Neural progenitor cell (in vitro differentiated cells): ENCODE measurements at regions not wholly inside any gene's neighbourhood (a gene's known extent, or its start where the extent isn't known, plus 50 kb on each side); places are given as distances from the start of the nearest gene placed in this dataset.
A peak's percentile ranks its signal among the peaks of the same experiment; 100 is the strongest.

Source experiments
- DNase-seq: peaks from one replicate; pipeline ENCODE4 v3.0.0-alpha.2; 2016; ENCODE audit warnings: low spot score
- H2AFZ ChIP-seq: fragments of 200-600 bp; sonication (generic); replicated peaks from 2 replicates; pipeline ENCODE4 v1.6.1; 2016; ENCODE audit warnings: antibody characterized with exemption
- H3F3A ChIP-seq: fragments of 200-600 bp; sonication (generic); 2 replicates; pipeline ENCODE4 v1.6.1; 2016; ENCODE audit warnings: antibody characterized with exemption, low read depth
- H3K27ac ChIP-seq: fragments of 200-600 bp; sonication (generic); 2 replicates; pipeline ENCODE4 v1.5.1; 2016; ENCODE audit warnings: mild to moderate bottlenecking
- H3K27me3 ChIP-seq: fragments of 200-600 bp; sonication (generic); 2 replicates; pipeline ENCODE4 v1.6.1; 2016; ENCODE audit warnings: mild to moderate bottlenecking, moderate library complexity
- H3K36me3 ChIP-seq: fragments of 200-600 bp; sonication (generic); 2 replicates; pipeline ENCODE4 v1.5.1; 2016
- H3K4me1 ChIP-seq: fragments of 200-600 bp; sonication (generic); 2 replicates; pipeline ENCODE4 v1.6.1; 2016; ENCODE audit warnings: mixed run types
- H3K4me2 ChIP-seq: fragments of 200-600 bp; sonication (generic); 2 replicates; pipeline ENCODE4 v1.6.1; 2016
- H3K4me3 ChIP-seq: fragments of 200-600 bp; sonication (generic); 2 replicates; pipeline ENCODE4 v1.5.1; 2016
- H3K79me2 ChIP-seq: fragments of 200-600 bp; sonication (generic); 2 replicates; pipeline ENCODE4 v1.6.1; 2016; ENCODE audit warnings: low read depth
- H3K9ac ChIP-seq: fragments of 200-600 bp; sonication (generic); 2 replicates; pipeline ENCODE4 v1.6.1; 2016
- H3K9me3 ChIP-seq: fragments of 200-600 bp; sonication (generic); 2 replicates; pipeline ENCODE4 v1.5.1; 2016; ENCODE audit warnings: low read depth
- H4K20me1 ChIP-seq: fragments of 200-600 bp; sonication (generic); 2 replicates; pipeline ENCODE4 v1.6.1; 2016; ENCODE audit warnings: low read depth
- H3K27ac Mint-ChIP-seq: 3 replicates; pipeline ENCODE4 v1.8.0; 2021; ENCODE audit warnings: mixed read lengths
- H3K27me3 Mint-ChIP-seq: 2 replicates; pipeline ENCODE4 v1.8.0; 2022; ENCODE audit warnings: low read depth, mild to moderate bottlenecking, inconsistent platforms, moderate library complexity, mixed read lengths; ENCODE audit not compliant: insufficient read depth
- H3K36me3 Mint-ChIP-seq: 3 replicates; pipeline ENCODE4 v1.8.0; 2021; ENCODE audit warnings: mixed read lengths
- H3K4me1 Mint-ChIP-seq: 3 replicates; pipeline ENCODE4 v1.8.0; 2021; ENCODE audit warnings: mixed read lengths
- H3K4me3 Mint-ChIP-seq: 3 replicates; pipeline ENCODE4 v1.8.0; 2021; ENCODE audit warnings: mild to moderate bottlenecking, moderate library complexity, mixed read lengths
- H3K9me3 Mint-ChIP-seq: 3 replicates; pipeline ENCODE4 v1.8.0; 2020; ENCODE audit warnings: mixed read lengths
- CTCF ChIP-seq: fragments of 200-600 bp; sonication (generic); IDR thresholded peaks from 2 replicates; pipeline ENCODE4 v1.5.1; 2017; ENCODE audit warnings: antibody characterized with exemption, mild to moderate bottlenecking
- EZH2 ChIP-seq: fragments of 200-600 bp; sonication (generic); IDR thresholded peaks from 2 replicates; pipeline ENCODE4 v1.6.1; 2017; ENCODE audit warnings: antibody characterized with exemption, mild to moderate bottlenecking, moderate library complexity
- EZH2phosphoT487 ChIP-seq: fragments of 200-600 bp; sonication (generic); IDR thresholded peaks from 2 replicates; pipeline ENCODE4 v1.6.1; 2017; ENCODE audit warnings: antibody characterized with exemption

DNA sequence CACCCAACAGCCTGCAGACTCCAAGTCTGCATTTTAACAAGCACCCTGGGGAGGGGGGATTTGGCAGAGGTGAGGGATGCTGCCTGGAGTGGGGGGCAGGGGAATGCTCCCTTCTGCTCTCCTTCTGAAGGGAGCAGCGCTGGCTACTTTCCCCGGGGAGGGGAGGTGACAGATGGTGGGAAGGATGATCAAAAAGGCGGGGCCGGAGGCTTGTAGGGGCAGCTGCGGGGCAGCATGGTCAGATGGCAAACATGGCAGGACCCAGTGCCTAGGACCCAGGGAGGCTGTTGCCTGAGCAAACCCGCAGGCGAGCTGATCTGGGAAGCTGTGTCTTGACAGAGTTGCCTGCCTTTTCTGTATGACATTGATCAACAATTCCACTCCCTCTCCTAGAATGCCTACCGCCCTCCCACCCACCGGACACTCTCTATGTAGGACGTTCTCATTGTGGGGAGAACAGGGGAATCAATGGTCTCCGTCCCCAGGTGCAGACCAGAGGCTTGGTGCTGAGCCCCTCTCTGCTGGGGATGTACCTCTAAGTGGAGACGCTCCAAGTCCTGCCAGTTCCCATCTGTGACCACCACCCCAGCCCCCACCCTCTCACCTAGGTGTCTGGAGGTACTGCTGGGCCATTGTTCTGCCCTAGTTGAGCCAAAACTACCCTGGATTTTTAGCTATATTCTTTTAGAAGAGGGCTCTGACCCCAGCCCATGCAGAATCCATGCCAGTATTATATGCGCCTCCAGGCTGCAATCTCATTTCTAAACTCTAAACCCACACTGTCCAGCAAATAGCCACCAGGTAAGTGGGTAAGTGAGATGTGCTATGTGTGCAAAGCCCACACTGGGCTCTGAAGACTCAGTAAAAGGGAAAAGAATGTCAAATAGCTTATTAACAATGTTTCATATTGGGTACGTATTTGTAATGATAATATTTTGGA, 89.7 kb upstream of the SEC11C start:
- Histone ChIP-seq H3K4me3 (no peak overlapping the region), H3K4me2 (peak overlapping the region; percentile 24), H2AFZ (no peak overlapping the region), H4K20me1 (no peaks in the 10 kb centered on the region), H3K4me1 (peaks cover 5% of the 10 kb centered on the region), H3K79me2 (no peaks in the 10 kb centered on the region), H3F3A (no peaks in the 10 kb centered on the region), H3K9ac (no peak overlapping the region), H3K27me3 (no peaks in the 10 kb centered on the region), H3K27ac (no peak overlapping the region), H3K36me3 (no peaks in the 10 kb centered on the region), H3K9me3 (no peaks in the 10 kb centered on the region)
- DNase-seq, result peak; percentile 11
- Mint-ChIP-seq H3K4me1 (peaks cover 25% of the 10 kb centered on the region), H3K27me3 (peaks cover 7% of the 10 kb centered on the region), H3K4me3 (no peak overlapping the region), H3K9me3 (no peaks in the 10 kb centered on the region), H3K27ac (no peak overlapping the region), H3K36me3 (no peaks in the 10 kb centered on the region)
- TF ChIP-seq EZH2 (no peak), EZH2phosphoT487 (no peak), CTCF (no peak)

GRCh38 chr18:59050661-59051057, 89.0 kb upstream of the SEC11C start:
- Mint-ChIP-seq H3K27me3 (peaks cover 7% of the 10 kb centered on the region), H3K27ac (no peak overlapping the region), H3K4me1 (peaks cover 25% of the 10 kb centered on the region), H3K9me3 (no peaks in the 10 kb centered on the region), H3K36me3 (no peaks in the 10 kb centered on the region), H3K4me3 (no peak overlapping the region)
- no peak overlapping the region for H2AFZ ChIP-seq
- H3F3A ChIP-seq, result no peaks in the 10 kb centered on the region
- no peaks in the 10 kb centered on the region for H4K20me1 ChIP-seq
- H3K4me3 ChIP-seq, result no peak overlapping the region
- H3K79me2 ChIP-seq, result no peaks in the 10 kb centered on the region
- H3K4me2 ChIP-seq, result no peak overlapping the region
- H3K27me3 ChIP-seq, result no peaks in the 10 kb centered on the region
- H3K4me1 ChIP-seq, result peaks cover 5% of the 10 kb centered on the region
- H3K9me3 ChIP-seq, result no peaks in the 10 kb centered on the region
- no peak for DNase-seq
- TF ChIP-seq CTCF (no peak), EZH2 (no peak), EZH2phosphoT487 (no peak)
- no peak overlapping the region for H3K27ac ChIP-seq
- H3K36me3 ChIP-seq, result no peaks in the 10 kb centered on the region
- no peak overlapping the region for H3K9ac ChIP-seq

- TF ChIP-seq CTCF, result no peak
- no peak for TF ChIP-seq EZH2
- TF ChIP-seq EZH2phosphoT487, result no peak
- no peaks in the 10 kb centered on the region for H3K36me3 Mint-ChIP-seq
These were observed 88.1 kb upstream of the SEC11C start for GRCh38 chr18:59051470-59052165.

More at GRCh38 chr18:59051470-59052165, 88.1 kb upstream of the SEC11C start:
- Histone ChIP-seq H3K9me3 (no peaks in the 10 kb centered on the region), H3K27ac (no peak overlapping the region), H2AFZ (no peak overlapping the region), H4K20me1 (no peaks in the 10 kb centered on the region), H3K4me2 (no peak overlapping the region), H3K4me3 (no peak overlapping the region), H3K79me2 (no peaks in the 10 kb centered on the region), H3K36me3 (no peaks in the 10 kb centered on the region), H3K27me3 (no peaks in the 10 kb centered on the region), H3K4me1 (peaks cover 5% of the 10 kb centered on the region), H3F3A (no peaks in the 10 kb centered on the region), H3K9ac (no peak overlapping the region)
- H3K9me3 Mint-ChIP-seq, result no peaks in the 10 kb centered on the region
- no peak for DNase-seq
- H3K4me3 Mint-ChIP-seq, result no peak overlapping the region
- H3K27me3 Mint-ChIP-seq, result peaks cover 11% of the 10 kb centered on the region
- H3K4me1 Mint-ChIP-seq, result peaks cover 27% of the 10 kb centered on the region
- peak overlapping the region; percentile 51 for H3K27ac Mint-ChIP-seq
